ENCODE measurements at regions not wholly inside any gene's neighbourhood (a gene's known extent, or its start where the extent isn't known, plus 50 kb on each side); places are given as distances from the start of the nearest gene placed in this dataset.

- Histone ChIP-seq H2BK120ac (replicated peaks; ENCODE audit: low read depth, low read length) (no peak overlapping the region), H3K79me2 (ENCODE audit: control insufficient read depth in 1 of 2, insufficient read depth in 2 of 2, low read length in 2 of 2) (no peaks in the 10 kb centered on the region), H3K4ac (replicated peaks; ENCODE audit: insufficient read length, low read depth, low read length) (no peak overlapping the region), H3K23ac (ENCODE audit: insufficient read length) (no peak overlapping the region), H3K4me2 (ENCODE audit: insufficient read depth in 1 of 2, low read depth in 2 of 2, low read length in 2 of 2) (no peak overlapping the region), H3K23me2 (ENCODE audit: low read depth, low read length) (no peaks in the 10 kb centered on the region; the same call in 1 of the 2 replicates), H4K5ac (ENCODE audit: insufficient read length, low read depth, low read length) (no peak overlapping the region), H3K27ac (ENCODE audit: low read depth, low read length) (no peak overlapping the region), H3K79me1 (ENCODE audit: low read depth, low read length) (no peaks in the 10 kb centered on the region), H3K27me3 (replicated peaks in 1 of 4; ENCODE audit: control insufficient read depth in 3 of 4, extremely low read depth in 1 of 4, insufficient read depth in 3 of 4, low read length in 3 of 4) (no peaks in the 10 kb centered on the region), H4K91ac (replicated peaks; ENCODE audit: insufficient read length, low read length) (no peak overlapping the region), H3K4me1 (replicated peaks in 1 of 4; ENCODE audit: control insufficient read depth in 3 of 4, insufficient read depth in 4 of 4, low read length in 3 of 4) (no peaks in the 10 kb centered on the region; a peak in 1 of 7 replicates), H2AK5ac (ENCODE audit: low read depth, low read length) (no peak overlapping the region), H3K56ac (replicated peaks; ENCODE audit: insufficient read length, low read depth, low read length) (no peak overlapping the region), H3K9ac (replicated peaks in 1 of 4; ENCODE audit: extremely low read depth in 1 of 4, low read depth in 3 of 4, low read length in 3 of 4) (no peak overlapping the region), H2BK15ac (ENCODE audit: low read length) (no peak overlapping the region), H2BK20ac (ENCODE audit: low read length) (no peak overlapping the region), H4K8ac (ENCODE audit: extremely low read depth, insufficient read depth, low read length) (no peak overlapping the region), H2BK12ac (ENCODE audit: low read depth, low read length) (no peak overlapping the region), H3K9me3 (ENCODE audit: insufficient read depth in 2 of 2, low read depth in 1 of 2, low read length in 1 of 2) (no peaks in the 10 kb centered on the region), H4K20me1 (replicated peaks in 1 of 2; ENCODE audit: control insufficient read depth in 1 of 2, insufficient read depth in 2 of 2, low read length in 2 of 2) (no peaks in the 10 kb centered on the region), H3K36me3 (ENCODE audit: control insufficient read depth in 2 of 4, insufficient read depth in 4 of 4, low read length in 3 of 4) (no peaks in the 10 kb centered on the region), H3K18ac (ENCODE audit: extremely low read depth, low read length) (no peak overlapping the region), H3K4me3 (ENCODE audit: extremely low read depth in 1 of 4, insufficient read depth in 2 of 4, low read depth in 3 of 4, low read length in 4 of 4) (no peak overlapping the region), H2BK5ac (ENCODE audit: low read depth, low read length) (no peak overlapping the region), H2AFZ (ENCODE audit: low read length) (no peak overlapping the region), H3K14ac (ENCODE audit: insufficient read length) (no peak overlapping the region)
- ChIA-PET CTCF (ENCODE audit: partially characterized antibody) (interaction anchor here (1.7 kb wide), 1 partner anchor 21 kb away, joined by 6 read pairs; no protein-coding TSS in a partner anchor), POLR2A (ENCODE audit: partially characterized antibody) (no interaction called here)
- DNase-seq (ENCODE audit: low read depth in 1 of 2, low spot score in 2 of 2) (no peak), FAIRE-seq (no peak)
- WGBS, 2 experiments (ENCODE audit: extremely low coverage in 1 of 2, insufficient coverage in 1 of 2, insufficient read length in 1 of 2, insufficient replicate concordance in 2 of 2, low coverage in 1 of 2, low lambda C conversion rate in 2 of 2, missing lambda C conversion rate in 1 of 2) = 69% methylated on average over 4 of the region's 4 CpGs; no CpG with 5 or more reads in 1 of the 2 experiments
- TF ChIP-seq SP2 (IDR thresholded peaks at IDR 0.05; ENCODE audit: low read length) = no peak
- no peak for TF ChIP-seq SUZ12 (IDR thresholded peaks at IDR 0.05; ENCODE audit: low read length)
- TF ChIP-seq RXRA (IDR thresholded peaks at IDR 0.05; ENCODE audit: insufficient read depth, low read depth, low read length) = no peak
- no peak for TF ChIP-seq SRF (IDR thresholded peaks at IDR 0.05; ENCODE audit: low read depth, low read length)
- TF ChIP-seq EGR1 (IDR thresholded peaks at IDR 0.05; ENCODE audit: borderline replicate concordance, low read depth, low read length) = no peak
- no peak for TF ChIP-seq EP300 (IDR thresholded peaks at IDR 0.05; ENCODE audit: borderline replicate concordance in 1 of 2, low read depth in 2 of 2, low read length in 2 of 2)
- no peak for TF ChIP-seq POU5F1 (IDR thresholded peaks at IDR 0.05; ENCODE audit: low read depth, low read length)
- no peak for TF ChIP-seq GABPA (IDR thresholded peaks at IDR 0.05; ENCODE audit: borderline replicate concordance, insufficient read depth, low read length)
- TF ChIP-seq FOSL1 (IDR thresholded peaks at IDR 0.05; ENCODE audit: insufficient read depth, low read depth, low read length) = no peak
- TF ChIP-seq CREB1 (IDR thresholded peaks at IDR 0.05) = no peak
- TF ChIP-seq TBP (IDR thresholded peaks at IDR 0.05; ENCODE audit: low read depth, low read length) = no peak
- no peak for TF ChIP-seq POLR2AphosphoS5 (IDR thresholded peaks at IDR 0.05; ENCODE audit: low read depth, low read length)
- TF ChIP-seq SIRT6 (IDR thresholded peaks at IDR 0.05; ENCODE audit: low read length) = no peak
- no peak for TF ChIP-seq KDM4A (IDR thresholded peaks at IDR 0.05; ENCODE audit: low read depth, low read length, severe bottlenecking)
Measured at GRCh38 chr4:54560513-54560912, 97.2 kb upstream of the KIT start.
